ENCODE measurements at regions not wholly inside any gene's neighbourhood (a gene's known extent, or its start where the extent isn't known, plus 50 kb on each side); places are given as distances from the start of the nearest gene placed in this dataset.
"Not testable (repeated sequence)": the region's sequence is repeated elsewhere in the genome, so short reads cannot be mapped to it uniquely, and the experiment has no call there.

DNA sequence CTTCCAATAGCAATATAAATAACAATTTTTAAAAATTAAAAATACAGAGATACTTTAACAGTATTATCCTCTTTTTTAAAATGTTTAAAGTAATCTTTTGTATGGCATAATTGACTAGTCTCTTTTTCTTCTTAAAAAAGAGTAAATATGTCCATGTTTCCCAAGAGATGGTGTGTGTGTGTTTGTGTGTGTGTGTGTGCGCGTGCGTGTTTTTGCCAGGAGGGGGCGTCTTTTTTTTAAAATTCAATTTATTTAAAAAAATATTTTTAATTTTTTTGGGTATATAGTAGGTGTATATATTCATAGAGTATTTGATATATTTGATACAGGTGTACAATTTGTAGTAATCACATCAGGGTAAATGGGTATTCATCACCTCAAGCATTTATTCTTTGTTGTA lies 1073.7 kb downstream of the PCDH7 start:
- H3T11ph ChIP-seq (ENCODE audit: low read length) = no peak overlapping the region
- H3K18ac ChIP-seq (ENCODE audit: insufficient read length, low read depth, low read length) = no peak overlapping the region
- H3K23ac ChIP-seq (ENCODE audit: insufficient read length, low read depth, low read length) = no peak overlapping the region
- no peak overlapping the region for H2BK20ac ChIP-seq (ENCODE audit: low read depth, low read length, poor library complexity, severe bottlenecking)
- no peaks in the 10 kb centered on the region for H3K79me2 ChIP-seq (ENCODE audit: insufficient read depth, low read length)
- H3K27me3 ChIP-seq (ENCODE audit: insufficient read depth, low read length) = no peaks in the 10 kb centered on the region
- H3K4me1 ChIP-seq (ENCODE audit: insufficient read depth, low read length) = no peaks in the 10 kb centered on the region
- no peak overlapping the region for H2BK120ac ChIP-seq (ENCODE audit: low read depth, low read length, poor library complexity, severe bottlenecking)
- TF ChIP-seq CTCF (conservative IDR thresholded peaks at IDR 0.05) = peak; percentile 64
- no peak overlapping the region for H4K8ac ChIP-seq (replicated peaks; ENCODE audit: insufficient read length, low read depth, low read length)
- no peak overlapping the region for H3K4ac ChIP-seq (ENCODE audit: low read depth, low read length)
- Mint-ChIP-seq H3K4me3 (no peak overlapping the region), H3K9me3 (no peaks in the 10 kb centered on the region; a peak in 3 of 5 replicates), H3K27ac (no peak overlapping the region), H3K4me1 (peaks cover under 1 to 4% of the 10 kb centered on the region in 2 experiments; a peak in 1 of 4 replicates), H3K36me3 (ENCODE audit: insufficient read depth in 1 of 3, low read depth in 3 of 3) (no peaks in the 10 kb centered on the region), H3K27me3 (ENCODE audit: low read depth) (no peaks in the 10 kb centered on the region)
- no peak overlapping the region for H2BK15ac ChIP-seq (ENCODE audit: low read depth, low read length)
- H3K4me2 ChIP-seq (ENCODE audit: insufficient read depth, insufficient read length, low read length) = no peak overlapping the region
- no peak overlapping the region for H2BK5ac ChIP-seq (ENCODE audit: insufficient read length, low read length)
- no peak overlapping the region for H2BK12ac ChIP-seq (ENCODE audit: insufficient read length, low read depth, low read length)
- no peaks in the 10 kb centered on the region for H4K20me1 ChIP-seq (ENCODE audit: control insufficient read depth, insufficient read depth, insufficient read length)
- no peak overlapping the region for H3K9ac ChIP-seq (ENCODE audit: extremely low read depth, insufficient read length, low read length)
- no peaks in the 10 kb centered on the region for H3K79me1 ChIP-seq (ENCODE audit: insufficient read depth, low read depth, low read length, poor library complexity, severe bottlenecking)
- no CpG with 5 or more reads among the region's 4 CpGs for WGBS (ENCODE audit: extremely low coverage, insufficient read length, low lambda C conversion rate)
- no peak overlapping the region for H2AK5ac ChIP-seq (ENCODE audit: insufficient read length, low read length)
- H2AFZ ChIP-seq (ENCODE audit: low read length) = no peak overlapping the region
- no peaks in the 10 kb centered on the region for H3K23me2 ChIP-seq (ENCODE audit: insufficient read length, low read depth, low read length, poor library complexity, severe bottlenecking)
- H4K5ac ChIP-seq (ENCODE audit: insufficient read length, low read depth, low read length) = no peak overlapping the region
- DNase-seq = no peak
- H4K91ac ChIP-seq (ENCODE audit: insufficient read length, low read depth, low read length) = no peak overlapping the region
- no peak overlapping the region for H3K56ac ChIP-seq (ENCODE audit: insufficient read length, low read depth, low read length)
- no peak overlapping the region for H3K27ac ChIP-seq (ENCODE audit: insufficient read length, low read depth, low read length)
- no peaks in the 10 kb centered on the region for H3K9me3 ChIP-seq (ENCODE audit: control insufficient read depth, low read depth, low read length)
- no peak overlapping the region for H3K14ac ChIP-seq (ENCODE audit: insufficient read depth, low read length)

GRCh38 chr4:31797052-31797451 lies 1076.9 kb downstream of the PCDH7 start:
- not testable (repeated sequence) for H4K91ac ChIP-seq (ENCODE audit: insufficient read length, low read depth, low read length); H2BK12ac ChIP-seq (ENCODE audit: insufficient read length, low read depth, low read length); H3K23me2 ChIP-seq (ENCODE audit: insufficient read length, low read depth, low read length, poor library complexity, severe bottlenecking); H2BK5ac ChIP-seq (ENCODE audit: insufficient read length, low read length); H3K4me1 ChIP-seq (ENCODE audit: insufficient read depth, low read length); H2AFZ ChIP-seq (ENCODE audit: low read length); H3K79me2 ChIP-seq (ENCODE audit: insufficient read depth, low read length); H2AK5ac ChIP-seq (ENCODE audit: insufficient read length, low read length); H4K20me1 ChIP-seq (ENCODE audit: control insufficient read depth, insufficient read depth, insufficient read length); H3K27me3 Mint-ChIP-seq (ENCODE audit: low read depth); H3K14ac ChIP-seq (ENCODE audit: insufficient read depth, low read length); H3K27me3 ChIP-seq (ENCODE audit: insufficient read depth, low read length); H4K5ac ChIP-seq (ENCODE audit: insufficient read length, low read depth, low read length); H3K18ac ChIP-seq (ENCODE audit: insufficient read length, low read depth, low read length); H3K4ac ChIP-seq (ENCODE audit: low read depth, low read length); H3K27ac Mint-ChIP-seq; H3K4me2 ChIP-seq (ENCODE audit: insufficient read depth, insufficient read length, low read length); DNase-seq; H3T11ph ChIP-seq (ENCODE audit: low read length); H3K9me3 ChIP-seq (ENCODE audit: control insufficient read depth, low read depth, low read length); H2BK20ac ChIP-seq (ENCODE audit: low read depth, low read length, poor library complexity, severe bottlenecking); H3K23ac ChIP-seq (ENCODE audit: insufficient read length, low read depth, low read length); H4K8ac ChIP-seq (replicated peaks; ENCODE audit: insufficient read length, low read depth, low read length); H3K4me1 Mint-ChIP-seq; H3K56ac ChIP-seq (ENCODE audit: insufficient read length, low read depth, low read length); H2BK120ac ChIP-seq (ENCODE audit: low read depth, low read length, poor library complexity, severe bottlenecking); H3K4me3 Mint-ChIP-seq; H3K9ac ChIP-seq (ENCODE audit: extremely low read depth, insufficient read length, low read length); H3K27ac ChIP-seq (ENCODE audit: insufficient read length, low read depth, low read length); H3K36me3 Mint-ChIP-seq (ENCODE audit: insufficient read depth in 1 of 3, low read depth in 3 of 3); H3K9me3 Mint-ChIP-seq; H3K79me1 ChIP-seq (ENCODE audit: insufficient read depth, low read depth, low read length, poor library complexity, severe bottlenecking); H2BK15ac ChIP-seq (ENCODE audit: low read depth, low read length)
- WGBS (ENCODE audit: extremely low coverage, insufficient read length, low lambda C conversion rate) = no CpG with 5 or more reads among the region's 1 CpG

Measured in H9 (cell line).